HCT116 (cell line): ENCODE measurements at regions not wholly inside any gene's neighbourhood (a gene's known extent, or its start where the extent isn't known, plus 50 kb on each side); places are given as distances from the start of the nearest gene placed in this dataset.

Experiments used
- ATAC-seq: fragments of 200-7000 bp; cut with Tn5 transposase; 2 replicates; pipeline ENCODE4 v1.9.1; 2020; ENCODE audit warnings: mild to moderate bottlenecking, moderate library complexity
- BruUV-seq: library from RNA; stranded (reverse); fragments of 400-500 nt; replicated peaks from 2 replicates; lab custom pipeline; 2021; lab: Mats Ljungman, UMichigan
- CTCF ChIA-PET: fragments of 300-600 bp; sonication (Branson Sonifier 250); formaldehyde crosslinking; loops from one replicate; lab custom pipeline; 2021; ENCODE audit warnings: antibody characterized with exemption; lab: Charles Lee
- POLR2A ChIA-PET: fragments of 300-600, 350-600 bp; sonication (Branson Sonifier 250); formaldehyde crosslinking; loops from one replicate; lab custom pipeline; 2021; ENCODE audit warnings: antibody characterized with exemption; lab: Charles Lee
- RAD21 ChIA-PET, 2 experiments: fragments of 300-600 bp; sonication (Branson Sonifier 250); formaldehyde crosslinking; loops; one replicate each; lab custom pipeline; 2023; ENCODE audit warnings: low total read pairs in 2 of 2; ENCODE audit not compliant: uncharacterized antibody in 2 of 2, unreplicated experiment in 2 of 2, low non-redundant PET in 1 of 2; lab: Charles Lee
- DNase-seq: peaks from one replicate; pipeline ENCODE4 v3.0.0-alpha.2; 2010; ENCODE audit warnings: low read depth, low spot score
- H2AFZ ChIP-seq: fragments of 200-600 bp; shearing (Covaris generic), sonication (generic); 2 replicates; pipeline ENCODE4 v1.6.1; 2017; ENCODE audit warnings: low read depth, mixed run types, mixed read lengths, antibody characterized with exemption, low read length; ENCODE audit not compliant: poor library complexity, severe bottlenecking
- H3K27ac ChIP-seq: 2 replicates; pipeline ENCODE4 v1.5.1; 2012; ENCODE audit warnings: low read depth, low read length
- H3K27me3 ChIP-seq: fragments of 200-600 bp; sonication (generic); 2 replicates; pipeline ENCODE4 v1.6.1; 2016; ENCODE audit warnings: mixed run types, low read length, mixed read lengths; ENCODE audit not compliant: insufficient read depth
- H3K36me3 ChIP-seq, 2 experiments: fragments of 200-500 bp in 1 of 2; fragments of 200-600 bp in 1 of 2; sonication (Bioruptor generic) in 1 of 2; sonication (generic) in 1 of 2; 2 replicates each; pipeline versions ENCODE4 v1.5.1 to v1.6.1; 2014 to 2016; ENCODE audit warnings: low read length in 2 of 2, inconsistent platforms in 1 of 2, mixed read lengths in 1 of 2, mixed run types in 1 of 2; ENCODE audit not compliant: insufficient read depth in 2 of 2, control insufficient read depth in 1 of 2
- H3K4me1 ChIP-seq, 2 experiments: fragments of 200-600 bp in 1 of 2; sonication (generic) in 1 of 2; 2 replicates each; pipeline versions ENCODE4 v1.5.1 to v1.6.1; 2012 to 2017; ENCODE audit warnings: low read length in 2 of 2, inconsistent platforms in 1 of 2, mild to moderate bottlenecking in 1 of 2, mixed read lengths in 1 of 2, mixed run types in 1 of 2, moderate library complexity in 1 of 2; ENCODE audit not compliant: insufficient read depth in 2 of 2, control insufficient read depth in 1 of 2
- H3K4me2 ChIP-seq: fragments of 200-600 bp; sonication (generic); 2 replicates; pipeline ENCODE4 v1.6.1; 2017; ENCODE audit warnings: mixed run types, low read length, mixed read lengths
- H3K4me3 ChIP-seq, 2 experiments: fragments of 200-600 bp in 1 of 2; sonication (generic) in 1 of 2; replicated peaks in 1 of 2; 2 replicates each; pipeline ENCODE4 v1.5.1; 2011 to 2016; ENCODE audit warnings: low read length in 2 of 2, control low read depth in 1 of 2, low read depth in 1 of 2, mild to moderate bottlenecking in 1 of 2, mixed read lengths in 1 of 2, mixed run types in 1 of 2
- H3K79me2 ChIP-seq: fragments of 200-600 bp; sonication (generic); 2 replicates; pipeline ENCODE4 v1.6.1; 2017; ENCODE audit warnings: mild to moderate bottlenecking, mixed run types, low read length, moderate library complexity, mixed read lengths; ENCODE audit not compliant: insufficient read depth
- H3K9ac ChIP-seq: fragments of 200-600 bp; sonication (generic); 2 replicates; pipeline ENCODE4 v1.6.1; 2016; ENCODE audit warnings: low read length, mixed read lengths
- H3K9me2 ChIP-seq: fragments of 200-600 bp; sonication (generic), shearing (Covaris generic); 2 replicates; pipeline ENCODE4 v1.6.1; 2017; ENCODE audit warnings: mixed run types, mild to moderate bottlenecking, moderate library complexity; ENCODE audit not compliant: insufficient read depth
- H3K9me3 ChIP-seq, 2 experiments: fragments of 200-500 bp in 1 of 2; fragments of 200-600 bp in 1 of 2; sonication (Bioruptor generic) in 1 of 2; sonication (generic) in 1 of 2; 2 replicates each; pipeline ENCODE4 v1.6.1; 2014 to 2017; ENCODE audit warnings: low read length in 2 of 2, mixed read lengths in 2 of 2, inconsistent platforms in 1 of 2, low read depth in 1 of 2, mild to moderate bottlenecking in 1 of 2, mixed run types in 1 of 2, moderate library complexity in 1 of 2; ENCODE audit not compliant: control insufficient read depth in 1 of 2, insufficient read depth in 1 of 2
- H4K20me1 ChIP-seq: fragments of 200-600 bp; sonication (generic), shearing (Covaris generic); 2 replicates; pipeline ENCODE4 v1.6.1; 2017; ENCODE audit warnings: mixed run types, mild to moderate bottlenecking, moderate library complexity; ENCODE audit not compliant: insufficient read depth
- CBX3 ChIP-seq: IDR thresholded peaks from 2 replicates; pipeline ENCODE4 v1.6.1; 2012; ENCODE audit warnings: low read depth
- ELF1 ChIP-seq: IDR thresholded peaks from 2 replicates; pipeline ENCODE4 v1.6.1; 2012; ENCODE audit warnings: low read depth, borderline replicate concordance
- EZH2phosphoT487 ChIP-seq: fragments of 200-600 bp; IDR thresholded peaks from 2 replicates; pipeline ENCODE4 v1.6.1; 2018; ENCODE audit warnings: antibody characterized with exemption, borderline replicate concordance
- POLR2AphosphoS5 ChIP-seq: IDR thresholded peaks from 2 replicates; pipeline ENCODE4 v1.6.1; 2011; ENCODE audit warnings: mild to moderate bottlenecking, low read depth, low read length, moderate library complexity
- intact Hi-C: fragments of 100-400 bp; cut with micrococcal nuclease; formaldehyde crosslinking; loops from 2 replicates; pipeline ENCODE4 v1.10.0; 2022
- TF ChIP-seq, protein P1 (sequence below): IDR thresholded peaks from 2 replicates; pipeline ENCODE4 v1.6.1; 2011; ENCODE audit warnings: mild to moderate bottlenecking, low read length, moderate library complexity; ENCODE audit not compliant: insufficient replicate concordance; ENCODE audit errors: extremely low read depth
- TF ChIP-seq, protein P2 (sequence below), 3 experiments: fragments of 200-600 bp in 1 of 3; sonication (generic) in 1 of 3; IDR thresholded peaks in 2 of 3; conservative IDR thresholded peaks in 1 of 3; 2 replicates each; pipeline ENCODE4 v1.5.1; 2012 to 2017; ENCODE audit warnings: low read depth in 2 of 3, low read length in 2 of 3, antibody characterized with exemption in 1 of 3, borderline replicate concordance in 1 of 3, control low read depth in 1 of 3, mild to moderate bottlenecking in 1 of 3, mixed read lengths in 1 of 3, mixed run types in 1 of 3, moderate library complexity in 1 of 3; ENCODE audit not compliant: insufficient read depth in 1 of 3

DNA sequence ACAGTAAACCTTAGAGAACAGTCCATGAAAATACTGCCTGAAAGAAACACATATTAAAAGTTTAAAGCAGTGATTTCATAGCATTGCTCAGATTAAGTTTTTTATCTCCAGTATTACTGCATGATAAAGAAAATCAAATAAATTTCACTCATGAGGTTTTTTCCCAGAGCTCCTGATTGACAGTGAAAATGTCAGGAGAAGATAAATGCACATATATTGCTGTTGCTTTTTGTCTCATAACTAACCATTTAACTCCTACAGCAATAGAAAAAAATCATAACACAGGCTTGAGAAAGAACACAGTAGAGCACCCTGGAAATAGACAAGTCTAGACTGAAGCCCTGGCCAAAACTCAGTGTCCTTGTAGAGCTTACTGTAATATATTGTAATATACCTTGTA, 391.0 kb downstream of the TMX3 start:
- Histone ChIP-seq H3K9ac (no peak overlapping the region), H3K9me3 (peaks cover 12 to 17% of the 10 kb centered on the region in 2 experiments; a peak in 2 of 4 replicates), H2AFZ (no peak overlapping the region), H3K9me2 (no peaks in the 10 kb centered on the region), H3K27ac (no peak overlapping the region), H3K4me2 (no peak overlapping the region), H3K27me3 (no peaks in the 10 kb centered on the region), H3K79me2 (no peaks in the 10 kb centered on the region), H3K4me1 (no peaks in the 10 kb centered on the region), H3K4me3 (no peak overlapping the region), H3K36me3 (no peaks in the 10 kb centered on the region), H4K20me1 (no peaks in the 10 kb centered on the region)
- ATAC-seq (no peak), DNase-seq (no peak)
- intact Hi-C loops: no loop called here
- ChIA-PET CTCF (no interaction called here), RAD21 (no interaction called here), POLR2A (no interaction called here)
- no TSS peak for BruUV-seq
- no peak for TF ChIP-seq POLR2AphosphoS5

DNA sequence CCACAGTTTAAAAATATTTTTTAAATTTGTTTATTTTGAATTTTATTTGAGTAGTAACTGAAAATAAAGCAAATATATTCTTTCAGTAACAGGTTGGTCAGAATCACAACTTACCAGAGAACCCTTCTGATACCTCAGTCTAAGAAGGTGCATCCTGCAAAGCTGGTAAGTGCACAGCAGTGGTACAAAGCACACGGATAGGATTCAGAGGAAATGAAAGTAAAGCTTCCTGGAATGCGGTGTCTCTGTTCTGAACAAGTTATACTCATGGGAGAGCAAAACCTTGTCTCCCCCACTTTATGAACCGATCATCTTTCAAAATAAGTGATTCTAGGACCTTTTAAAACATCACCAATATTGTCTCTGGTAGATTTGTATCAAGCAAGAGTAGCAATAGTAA, 398.3 kb downstream of the TMX3 start:
- Histone ChIP-seq H2AFZ (no peak overlapping the region), H3K9me3 (peaks cover 3 to 18% of the 10 kb centered on the region in 2 experiments; a peak in 2 of 4 replicates), H3K27me3 (no peaks in the 10 kb centered on the region), H3K4me2 (no peak overlapping the region), H3K36me3 (no peaks in the 10 kb centered on the region), H3K79me2 (no peaks in the 10 kb centered on the region), H4K20me1 (no peaks in the 10 kb centered on the region), H3K9me2 (no peaks in the 10 kb centered on the region), H3K27ac (no peak overlapping the region), H3K4me1 (no peaks in the 10 kb centered on the region), H3K9ac (no peak overlapping the region), H3K4me3 (no peak overlapping the region)
- no TSS peak for BruUV-seq
- TF ChIP-seq EZH2phosphoT487 (no peak), ELF1 (no peak), CBX3 (no peak)
- TF ChIP-seq, protein P1, sequence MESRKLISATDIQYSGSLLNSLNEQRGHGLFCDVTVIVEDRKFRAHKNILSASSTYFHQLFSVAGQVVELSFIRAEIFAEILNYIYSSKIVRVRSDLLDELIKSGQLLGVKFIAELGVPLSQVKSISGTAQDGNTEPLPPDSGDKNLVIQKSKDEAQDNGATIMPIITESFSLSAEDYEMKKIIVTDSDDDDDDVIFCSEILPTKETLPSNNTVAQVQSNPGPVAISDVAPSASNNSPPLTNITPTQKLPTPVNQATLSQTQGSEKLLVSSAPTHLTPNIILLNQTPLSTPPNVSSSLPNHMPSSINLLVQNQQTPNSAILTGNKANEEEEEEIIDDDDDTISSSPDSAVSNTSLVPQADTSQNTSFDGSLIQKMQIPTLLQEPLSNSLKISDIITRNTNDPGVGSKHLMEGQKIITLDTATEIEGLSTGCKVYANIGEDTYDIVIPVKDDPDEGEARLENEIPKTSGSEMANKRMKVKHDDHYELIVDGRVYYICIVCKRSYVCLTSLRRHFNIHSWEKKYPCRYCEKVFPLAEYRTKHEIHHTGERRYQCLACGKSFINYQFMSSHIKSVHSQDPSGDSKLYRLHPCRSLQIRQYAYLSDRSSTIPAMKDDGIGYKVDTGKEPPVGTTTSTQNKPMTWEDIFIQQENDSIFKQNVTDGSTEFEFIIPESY: no peak
- TF ChIP-seq, protein P2, sequence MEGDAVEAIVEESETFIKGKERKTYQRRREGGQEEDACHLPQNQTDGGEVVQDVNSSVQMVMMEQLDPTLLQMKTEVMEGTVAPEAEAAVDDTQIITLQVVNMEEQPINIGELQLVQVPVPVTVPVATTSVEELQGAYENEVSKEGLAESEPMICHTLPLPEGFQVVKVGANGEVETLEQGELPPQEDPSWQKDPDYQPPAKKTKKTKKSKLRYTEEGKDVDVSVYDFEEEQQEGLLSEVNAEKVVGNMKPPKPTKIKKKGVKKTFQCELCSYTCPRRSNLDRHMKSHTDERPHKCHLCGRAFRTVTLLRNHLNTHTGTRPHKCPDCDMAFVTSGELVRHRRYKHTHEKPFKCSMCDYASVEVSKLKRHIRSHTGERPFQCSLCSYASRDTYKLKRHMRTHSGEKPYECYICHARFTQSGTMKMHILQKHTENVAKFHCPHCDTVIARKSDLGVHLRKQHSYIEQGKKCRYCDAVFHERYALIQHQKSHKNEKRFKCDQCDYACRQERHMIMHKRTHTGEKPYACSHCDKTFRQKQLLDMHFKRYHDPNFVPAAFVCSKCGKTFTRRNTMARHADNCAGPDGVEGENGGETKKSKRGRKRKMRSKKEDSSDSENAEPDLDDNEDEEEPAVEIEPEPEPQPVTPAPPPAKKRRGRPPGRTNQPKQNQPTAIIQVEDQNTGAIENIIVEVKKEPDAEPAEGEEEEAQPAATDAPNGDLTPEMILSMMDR (IDR thresholded peaks at IDR 0.05 in 2 of 3, conservative IDR thresholded peaks at IDR 0.05 in 1 of 3; ENCODE audit: borderline replicate concordance in 1 of 3, insufficient read depth in 1 of 3, low read depth in 2 of 3, low read length in 2 of 3): no peak
- RAD21 ChIA-PET: no interaction called here
- no peak for DNase-seq
- ATAC-seq: no peak
- CTCF ChIA-PET: no interaction called here
- intact Hi-C loops: no loop called here
- POLR2A ChIA-PET: no interaction called here
